GM12874 (cell line): ENCODE measurements at regions not wholly inside any gene's neighbourhood (a gene's known extent, or its start where the extent isn't known, plus 50 kb on each side); places are given as distances from the start of the nearest gene placed in this dataset.

Source experiments
- TF ChIP-seq, protein P1 (sequence below): IDR thresholded peaks from 2 replicates; pipeline ENCODE4 v1.5.1; 2011; ENCODE audit warnings: low read depth, mild to moderate bottlenecking, control low read depth, low read length, moderate library complexity; ENCODE audit not compliant: insufficient read depth

DNA sequence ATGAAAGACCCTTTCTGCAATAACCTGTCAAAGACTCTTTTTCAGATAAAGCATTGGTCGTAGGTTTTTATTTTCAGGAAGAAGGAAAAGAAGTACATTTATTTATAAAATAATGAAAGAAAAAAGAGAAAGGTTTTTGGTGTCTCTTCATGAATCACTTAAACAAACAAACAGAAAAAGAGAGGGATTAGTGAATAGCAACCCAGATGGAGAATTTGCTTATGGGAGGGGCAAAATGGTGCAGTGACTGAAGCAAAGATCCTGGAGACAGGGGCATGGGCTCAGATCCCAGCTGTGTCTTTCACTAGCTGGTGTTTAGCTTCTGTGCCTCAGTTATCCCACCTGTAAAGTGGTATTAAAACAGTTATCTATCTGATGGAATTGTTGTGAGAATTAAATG lies 78.6 kb upstream of the PFN2 start:
- TF ChIP-seq, protein P1, sequence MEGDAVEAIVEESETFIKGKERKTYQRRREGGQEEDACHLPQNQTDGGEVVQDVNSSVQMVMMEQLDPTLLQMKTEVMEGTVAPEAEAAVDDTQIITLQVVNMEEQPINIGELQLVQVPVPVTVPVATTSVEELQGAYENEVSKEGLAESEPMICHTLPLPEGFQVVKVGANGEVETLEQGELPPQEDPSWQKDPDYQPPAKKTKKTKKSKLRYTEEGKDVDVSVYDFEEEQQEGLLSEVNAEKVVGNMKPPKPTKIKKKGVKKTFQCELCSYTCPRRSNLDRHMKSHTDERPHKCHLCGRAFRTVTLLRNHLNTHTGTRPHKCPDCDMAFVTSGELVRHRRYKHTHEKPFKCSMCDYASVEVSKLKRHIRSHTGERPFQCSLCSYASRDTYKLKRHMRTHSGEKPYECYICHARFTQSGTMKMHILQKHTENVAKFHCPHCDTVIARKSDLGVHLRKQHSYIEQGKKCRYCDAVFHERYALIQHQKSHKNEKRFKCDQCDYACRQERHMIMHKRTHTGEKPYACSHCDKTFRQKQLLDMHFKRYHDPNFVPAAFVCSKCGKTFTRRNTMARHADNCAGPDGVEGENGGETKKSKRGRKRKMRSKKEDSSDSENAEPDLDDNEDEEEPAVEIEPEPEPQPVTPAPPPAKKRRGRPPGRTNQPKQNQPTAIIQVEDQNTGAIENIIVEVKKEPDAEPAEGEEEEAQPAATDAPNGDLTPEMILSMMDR: no peak

DNA sequence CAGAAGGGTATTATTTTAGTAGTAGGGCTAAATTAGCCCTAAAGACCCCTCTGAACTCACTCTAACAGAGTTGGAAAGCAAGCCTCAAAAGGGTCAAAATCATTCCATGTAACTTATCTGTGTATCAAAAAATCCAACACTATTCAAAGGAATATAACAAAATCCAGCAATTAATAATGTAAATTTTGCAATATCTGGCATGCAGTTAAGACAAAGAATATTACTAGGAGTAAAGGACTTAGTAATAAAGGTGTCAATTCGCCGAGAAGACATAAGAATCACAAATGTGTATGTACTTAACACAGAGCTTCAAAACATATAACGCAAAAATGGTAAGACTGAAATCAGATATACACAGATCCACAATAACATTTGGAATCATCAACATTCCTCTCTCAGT lies 71.2 kb upstream of the PFN2 start:
- TF ChIP-seq, protein P1: no peak

DNA sequence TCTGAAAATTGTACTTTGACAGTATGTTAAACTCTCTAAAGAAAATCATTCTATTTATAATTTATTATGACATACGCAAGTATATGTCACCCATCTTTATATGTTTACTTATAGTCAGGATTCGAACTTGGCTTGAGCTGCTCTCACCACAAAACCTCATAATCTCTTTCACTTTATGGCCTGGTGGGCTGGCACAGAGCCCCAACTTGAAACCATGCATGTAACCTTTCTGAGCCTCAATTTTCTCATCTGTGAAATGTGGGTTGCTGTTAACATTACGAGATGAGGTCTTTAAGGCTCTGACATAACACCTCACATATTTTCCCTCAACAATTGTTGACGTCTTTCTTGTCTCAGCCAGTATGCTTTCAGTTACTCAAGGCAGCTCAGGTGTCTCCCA lies 69.4 kb upstream of the PFN2 start:
- TF ChIP-seq, protein P1: no peak

DNA sequence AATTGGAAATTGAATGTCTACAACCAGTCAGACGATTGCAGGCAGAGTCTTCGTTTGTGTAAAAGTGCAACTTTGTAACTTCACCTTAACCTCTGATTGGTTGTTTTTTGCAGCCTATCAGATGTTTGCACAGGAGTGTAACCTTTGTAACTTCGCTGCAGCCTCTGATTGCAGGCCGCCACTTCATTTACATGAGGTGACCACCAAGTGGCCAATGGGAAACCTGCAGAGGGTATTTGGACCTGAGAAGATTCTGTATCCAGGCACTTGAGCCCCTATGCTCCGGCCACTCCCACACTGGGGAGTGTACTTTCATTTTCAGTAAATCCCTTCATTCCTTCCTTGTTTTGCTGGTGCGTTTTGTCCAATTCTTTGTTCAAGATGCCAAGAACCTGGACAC lies 68.1 kb upstream of the PFN2 start:
- TF ChIP-seq, protein P1: no peak

DNA sequence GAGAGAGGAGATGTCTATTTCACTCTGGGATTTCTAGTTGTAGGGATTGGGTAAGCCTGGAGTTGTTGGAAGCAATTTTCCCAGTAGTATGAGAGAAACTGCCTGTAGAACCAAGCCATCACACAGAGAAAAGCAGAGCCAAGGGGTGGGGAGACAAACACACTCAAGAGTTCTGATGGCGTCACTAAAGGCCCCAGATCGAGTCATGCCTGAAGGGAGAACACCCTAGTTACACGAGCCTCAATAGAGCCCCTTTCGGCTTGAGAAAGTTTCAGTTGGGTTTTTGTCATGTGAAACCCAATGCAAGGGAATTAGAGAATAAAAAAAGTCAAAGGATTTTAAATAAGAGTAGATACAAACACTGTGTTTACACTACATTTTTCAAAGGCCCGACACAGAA lies 66.1 kb upstream of the PFN2 start:
- TF ChIP-seq, protein P1: no peak

DNA sequence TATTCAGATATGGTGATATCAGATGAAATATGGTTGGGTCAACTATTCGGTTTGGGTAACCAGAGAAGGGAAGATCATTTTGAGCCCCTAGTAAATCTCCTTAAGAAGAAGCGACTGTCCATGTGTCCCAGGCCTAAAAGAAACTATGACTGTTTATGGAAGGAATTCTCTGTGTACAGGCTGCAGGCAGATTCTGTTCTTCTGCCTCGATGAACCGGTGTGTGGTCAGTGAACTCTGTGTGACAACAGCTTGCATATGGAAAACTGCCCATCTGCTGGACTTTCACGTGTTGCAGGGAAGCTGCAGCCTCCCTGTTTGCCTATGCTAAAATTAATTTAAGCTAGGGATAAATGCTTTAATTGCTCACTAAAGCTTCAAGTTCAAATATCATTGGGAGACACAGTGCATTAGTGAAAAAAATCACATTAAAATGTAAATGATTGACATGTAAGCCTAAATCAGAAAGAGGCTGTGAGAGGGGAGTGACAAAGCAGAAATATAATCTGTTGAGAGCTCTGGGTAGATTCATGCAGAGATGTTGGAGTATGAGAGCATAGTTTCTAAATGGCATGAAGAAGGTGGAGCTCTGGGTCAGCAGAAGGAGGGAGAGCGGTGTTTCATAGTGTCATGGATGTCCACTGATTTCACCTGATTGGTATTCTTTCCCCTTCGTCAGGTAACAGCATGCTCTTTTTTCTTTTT lies 65.4 kb upstream of the PFN2 start:
- TF ChIP-seq, protein P1: no peak

DNA sequence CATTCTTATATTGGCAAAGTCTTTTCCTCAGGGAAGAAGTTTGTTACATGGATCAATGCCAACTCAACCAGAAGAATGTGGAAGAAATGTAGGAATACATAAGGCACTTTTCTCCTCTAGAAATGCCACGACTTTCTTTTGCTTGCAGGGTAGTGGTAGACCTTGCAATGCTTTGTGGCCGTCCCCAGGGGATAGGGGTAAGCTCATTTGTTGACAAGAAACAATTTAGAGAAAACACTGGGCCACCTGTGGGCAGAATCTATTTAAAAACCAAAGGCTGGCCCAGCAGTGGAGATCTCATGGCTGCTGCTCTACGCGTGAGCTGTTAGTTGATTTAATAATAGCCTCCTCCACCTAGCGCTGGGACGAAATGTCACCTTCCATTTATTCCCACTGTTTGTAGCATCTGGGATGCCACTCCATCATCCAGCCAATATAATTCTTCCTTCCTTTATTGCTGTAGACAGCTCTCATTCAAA lies 64.6 kb upstream of the PFN2 start:
- TF ChIP-seq, protein P1: no peak
